CD8-positive, alpha-beta memory T cell (primary cell): ENCODE measurements at regions not wholly inside any gene's neighbourhood (a gene's known extent, or its start where the extent isn't known, plus 50 kb on each side); places are given as distances from the start of the nearest gene placed in this dataset.

ENCODE experiments used
- CTCF ChIA-PET: fragments of 350-600 bp; sonication (Branson Sonifier 250); formaldehyde crosslinking; loops from one replicate; lab custom pipeline; 2021; ENCODE audit warnings: antibody characterized with exemption; lab: Charles Lee
- POLR2A ChIA-PET: fragments of 350-600 bp; sonication (Branson Sonifier 250); formaldehyde crosslinking; loops from one replicate; lab custom pipeline; 2021; ENCODE audit warnings: antibody characterized with exemption; lab: Charles Lee
- DNase-seq, 5 donors: peaks; one replicate each; pipeline versions ENCODE4 v3.0.0 to v3.0.0-alpha.2; 2020 to 2022; ENCODE audit warnings: mixed read lengths in 1 of 5
- H3K27ac ChIP-seq: one replicate; pipeline ENCODE4 v1.7.0; 2013; ENCODE audit warnings: low read depth, mild to moderate bottlenecking, low read length, moderate library complexity
- H3K27me3 ChIP-seq: 2 replicates; pipeline ENCODE4 v1.7.0; 2013; ENCODE audit warnings: low read length, mild to moderate bottlenecking; ENCODE audit not compliant: insufficient read depth, poor library complexity, severe bottlenecking
- H3K36me3 ChIP-seq: 2 replicates; pipeline ENCODE4 v1.7.0; 2013; ENCODE audit warnings: mild to moderate bottlenecking, low read length, moderate library complexity; ENCODE audit not compliant: insufficient read depth
- H3K4me1 ChIP-seq: 2 replicates; pipeline ENCODE4 v1.7.0; 2013; ENCODE audit warnings: mild to moderate bottlenecking, low read length, moderate library complexity; ENCODE audit not compliant: insufficient read depth
- H3K4me3 ChIP-seq: 2 replicates; pipeline ENCODE4 v1.7.0; 2013; ENCODE audit warnings: mild to moderate bottlenecking, low read length
- H3K9me3 ChIP-seq: 2 replicates; pipeline ENCODE4 v1.7.0; 2013; ENCODE audit warnings: mild to moderate bottlenecking, low read length
- H3K27ac Mint-ChIP-seq, 8 donors: one replicate each; pipeline ENCODE4 v1.8.0; 2020 to 2021; ENCODE audit warnings: mixed read lengths in 8 of 8, mild to moderate bottlenecking in 6 of 8, inconsistent platforms in 3 of 8, moderate library complexity in 3 of 8
- H3K27me3 Mint-ChIP-seq, 2 donors: one replicate each; pipeline ENCODE4 v1.8.0; 2020 to 2021; ENCODE audit warnings: mixed read lengths in 2 of 2, mild to moderate bottlenecking in 1 of 2, moderate library complexity in 1 of 2
- H3K36me3 Mint-ChIP-seq, 3 donors: one replicate each; pipeline ENCODE4 v1.8.0; 2020 to 2021; ENCODE audit warnings: mixed read lengths in 3 of 3, inconsistent platforms in 1 of 3, mild to moderate bottlenecking in 1 of 3
- H3K4me1 Mint-ChIP-seq, 3 donors: one replicate each; pipeline ENCODE4 v1.8.0; 2020 to 2021; ENCODE audit warnings: mixed read lengths in 3 of 3, inconsistent platforms in 1 of 3, mild to moderate bottlenecking in 1 of 3
- H3K4me3 Mint-ChIP-seq, 7 donors: one replicate each; pipeline ENCODE4 v1.8.0; 2020 to 2021; ENCODE audit warnings: mixed read lengths in 7 of 7, mild to moderate bottlenecking in 6 of 7, moderate library complexity in 4 of 7, inconsistent platforms in 2 of 7
- H3K9me3 Mint-ChIP-seq, 5 donors: one replicate each; pipeline ENCODE4 v1.8.0; 2020 to 2022; ENCODE audit warnings: mixed read lengths in 5 of 5, mild to moderate bottlenecking in 3 of 5, moderate library complexity in 2 of 5, inconsistent platforms in 1 of 5

- Histone ChIP-seq H3K9me3 (no peaks in the 10 kb centered on the region), H3K4me3 (no peak overlapping the region), H3K4me1 (peaks cover 9% of the 10 kb centered on the region), H3K27ac (no peak overlapping the region), H3K36me3 (no peaks in the 10 kb centered on the region), H3K27me3 (no peaks in the 10 kb centered on the region)
- H3K4me1 Mint-ChIP-seq, result peaks cover 8 to 9% (median 8%) of the 10 kb centered on the region in 3 donors
- H3K9me3 Mint-ChIP-seq, result no peaks in the 10 kb centered on the region
- peak overlapping the region in 5 of 8 donors; percentile 29 to 85 (median 42) for H3K27ac Mint-ChIP-seq
- no peak overlapping the region for H3K4me3 Mint-ChIP-seq
- H3K27me3 Mint-ChIP-seq, result peaks cover 4 to 14% of the 10 kb centered on the region in 2 donors
- H3K36me3 Mint-ChIP-seq, result no peaks in the 10 kb centered on the region
- peak in 2 of 5 donors; percentile 13 to 27 for DNase-seq
- ChIA-PET CTCF (no interaction called here), POLR2A (no interaction called here)
Observed at GRCh38 chr20:59385038-59385437, 84.6 kb downstream of the EDN3 start.

DNA sequence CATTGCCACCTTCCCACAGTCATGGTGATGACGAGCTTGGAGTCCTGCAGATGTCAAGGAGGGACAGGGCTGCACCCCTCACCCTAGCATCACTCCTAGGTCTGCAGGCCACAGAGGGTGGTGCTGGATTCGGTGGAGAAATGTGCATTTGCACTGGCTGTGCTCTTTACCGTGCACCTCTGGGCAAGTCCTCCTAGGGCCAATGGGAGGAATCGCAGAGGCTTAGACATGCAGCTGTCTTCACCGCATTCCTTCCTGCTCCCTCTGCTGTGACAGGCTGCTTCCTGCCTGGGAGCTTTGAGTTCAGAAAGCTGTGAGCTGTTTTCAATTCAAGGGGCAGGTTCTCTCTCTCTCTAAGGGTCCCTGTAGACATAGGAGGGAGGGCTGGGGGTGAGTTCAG, 85.1 kb downstream of the EDN3 start:
- H3K27me3 Mint-ChIP-seq, result peaks cover 2 to 10% of the 10 kb centered on the region in 2 donors
- H3K9me3 ChIP-seq, result no peaks in the 10 kb centered on the region
- POLR2A ChIA-PET, result no interaction called here
- peaks cover 8 to 9% (median 8%) of the 10 kb centered on the region in 3 donors for H3K4me1 Mint-ChIP-seq
- no peak overlapping the region for H3K4me3 ChIP-seq
- H3K4me1 ChIP-seq, result peaks cover 9% of the 10 kb centered on the region
- CTCF ChIA-PET, result no interaction called here
- peak overlapping the region in 1 of 7 donors; percentile 32 for H3K4me3 Mint-ChIP-seq
- no peaks in the 10 kb centered on the region for H3K36me3 Mint-ChIP-seq
- peak in 3 of 5 donors; percentile 5 to 41 (median 23) for DNase-seq
- H3K9me3 Mint-ChIP-seq, result no peaks in the 10 kb centered on the region
- H3K36me3 ChIP-seq, result no peaks in the 10 kb centered on the region
- no peak overlapping the region for H3K27ac ChIP-seq
- peak overlapping the region in 5 of 8 donors; percentile 29 to 85 (median 42) for H3K27ac Mint-ChIP-seq
- H3K27me3 ChIP-seq, result no peaks in the 10 kb centered on the region

GRCh38 chr20:59386809-59387208, 86.4 kb downstream of the EDN3 start:
- Histone ChIP-seq H3K4me1 (peaks cover 9% of the 10 kb centered on the region), H3K27me3 (no peaks in the 10 kb centered on the region), H3K9me3 (no peaks in the 10 kb centered on the region), H3K36me3 (no peaks in the 10 kb centered on the region), H3K4me3 (no peak overlapping the region), H3K27ac (no peak overlapping the region)
- POLR2A ChIA-PET, result no interaction called here
- H3K9me3 Mint-ChIP-seq, result no peaks in the 10 kb centered on the region
- peak in 1 of 5 donors; percentile 10 for DNase-seq
- no peak overlapping the region for H3K27ac Mint-ChIP-seq
- H3K4me3 Mint-ChIP-seq, result no peak overlapping the region
- H3K27me3 Mint-ChIP-seq, result peaks cover 2 to 13% of the 10 kb centered on the region in 2 donors
- CTCF ChIA-PET, result interaction anchor here (1.2 kb wide), 1 partner anchor 24 kb away, joined by 3 read pairs; no protein-coding TSS in a partner anchor
- no peaks in the 10 kb centered on the region for H3K36me3 Mint-ChIP-seq
- H3K4me1 Mint-ChIP-seq, result peaks cover 8 to 9% (median 8%) of the 10 kb centered on the region in 3 donors

DNA sequence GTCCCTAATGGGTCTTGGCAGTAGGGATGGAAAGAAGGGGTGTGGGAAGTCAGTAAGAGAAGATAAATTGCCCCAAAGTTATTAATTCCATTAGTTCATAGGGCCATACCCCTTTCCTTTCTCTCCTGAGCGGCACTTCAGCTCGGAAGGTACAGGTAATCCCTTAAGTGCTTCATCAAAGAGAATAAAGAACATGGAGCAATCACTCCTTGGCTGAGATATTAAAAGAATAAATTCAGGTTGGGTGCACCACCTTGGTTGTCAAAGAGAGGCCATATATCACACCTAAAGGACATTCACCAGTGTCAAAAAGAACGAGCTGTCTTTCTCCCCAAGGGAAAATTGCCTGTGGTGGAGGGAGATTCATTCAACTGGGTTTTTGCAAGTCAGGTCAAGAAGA, 87.5 kb downstream of the EDN3 start:
- CTCF ChIA-PET, result interaction anchor here (0.9 to 1.2 kb wide), 2 partner anchors 23 to 300 kb away, joined by 3 read pairs; no protein-coding TSS in a partner anchor
- no peaks in the 10 kb centered on the region for H3K36me3 Mint-ChIP-seq
- peaks cover 9% of the 10 kb centered on the region for H3K4me1 ChIP-seq
- POLR2A ChIA-PET, result no interaction called here
- no peaks in the 10 kb centered on the region for H3K9me3 ChIP-seq
- H3K27me3 ChIP-seq, result no peaks in the 10 kb centered on the region
- H3K36me3 ChIP-seq, result no peaks in the 10 kb centered on the region
- H3K4me3 Mint-ChIP-seq, result no peak overlapping the region
- no peak overlapping the region for H3K4me3 ChIP-seq
- no peak for DNase-seq
- no peak overlapping the region for H3K27ac ChIP-seq
- H3K9me3 Mint-ChIP-seq, result no peaks in the 10 kb centered on the region
- H3K27ac Mint-ChIP-seq, result no peak overlapping the region
- peaks cover 8 to 9% (median 8%) of the 10 kb centered on the region in 3 donors for H3K4me1 Mint-ChIP-seq
- H3K27me3 Mint-ChIP-seq, result peaks cover 2 to 13% of the 10 kb centered on the region in 2 donors

GRCh38 chr20:59388402-59388801, 88.0 kb downstream of the EDN3 start:
- DNase-seq, result peak in 1 of 5 donors; percentile 10
- H3K4me1 Mint-ChIP-seq, result peaks cover 8 to 9% (median 8%) of the 10 kb centered on the region in 3 donors
- Histone ChIP-seq H3K27ac (no peak overlapping the region), H3K4me3 (no peak overlapping the region), H3K27me3 (no peaks in the 10 kb centered on the region), H3K36me3 (no peaks in the 10 kb centered on the region), H3K4me1 (peaks cover 9% of the 10 kb centered on the region), H3K9me3 (no peaks in the 10 kb centered on the region)
- H3K36me3 Mint-ChIP-seq, result no peaks in the 10 kb centered on the region
- no peak overlapping the region for H3K4me3 Mint-ChIP-seq
- no peaks in the 10 kb centered on the region for H3K9me3 Mint-ChIP-seq
- ChIA-PET POLR2A (no interaction called here), CTCF (interaction anchor here (0.9 kb wide), 1 partner anchor 300 kb away, joined by 3 read pairs; no protein-coding TSS in a partner anchor)
- peaks cover 5 to 13% of the 10 kb centered on the region in 2 donors for H3K27me3 Mint-ChIP-seq
- no peak overlapping the region for H3K27ac Mint-ChIP-seq

DNA sequence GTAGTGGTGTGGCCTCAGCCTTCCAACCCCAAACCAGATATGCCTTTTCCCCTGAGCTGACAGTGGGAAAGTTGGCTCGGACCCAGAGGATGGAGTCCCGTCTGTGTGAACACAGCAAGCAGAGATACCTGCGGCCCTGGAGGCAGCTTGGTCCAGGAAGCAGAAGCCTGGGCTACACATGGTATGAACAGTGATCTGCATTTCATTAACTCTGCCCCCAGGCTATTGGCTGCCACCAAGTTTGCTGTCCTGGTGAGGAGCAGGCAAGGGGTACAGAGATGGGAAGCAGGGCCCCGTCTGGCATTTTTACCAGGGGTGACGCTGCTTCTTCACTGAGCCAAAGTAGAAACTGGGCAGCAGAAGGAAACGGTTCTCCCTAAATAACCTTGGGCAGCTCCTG, 90.0 kb downstream of the EDN3 start:
- CTCF ChIA-PET, result no interaction called here
- H3K9me3 Mint-ChIP-seq, result no peaks in the 10 kb centered on the region
- no peak overlapping the region for H3K4me3 Mint-ChIP-seq

DNA sequence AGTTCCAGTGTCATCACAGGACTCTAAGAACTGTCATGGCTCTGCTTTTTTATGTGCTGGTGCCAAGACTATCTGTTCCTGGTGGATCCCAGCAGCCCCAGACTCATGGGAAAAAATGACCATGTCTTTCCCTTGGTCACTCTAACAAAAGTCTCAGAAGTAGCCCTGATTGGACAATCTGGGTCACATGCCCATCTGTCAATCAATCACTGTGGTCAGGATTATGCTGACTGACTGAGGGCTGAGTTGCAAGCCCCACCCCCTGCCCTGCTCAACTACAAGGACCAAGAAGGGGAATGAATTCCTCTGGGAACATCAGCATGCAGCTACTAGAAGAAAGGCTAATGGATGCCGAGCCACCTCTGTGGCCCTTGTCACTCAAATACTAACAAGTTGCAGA, 91.6 kb downstream of the EDN3 start:
- CTCF ChIA-PET, result no interaction called here
- H3K4me1 Mint-ChIP-seq, result no peaks in the 10 kb centered on the region
- POLR2A ChIA-PET, result no interaction called here
- H3K27me3 ChIP-seq, result no peaks in the 10 kb centered on the region
- no peak overlapping the region for H3K4me3 Mint-ChIP-seq
- H3K4me1 ChIP-seq, result no peaks in the 10 kb centered on the region
- no peaks in the 10 kb centered on the region for H3K36me3 ChIP-seq
- H3K9me3 Mint-ChIP-seq, result no peaks in the 10 kb centered on the region
- no peak overlapping the region for H3K27ac ChIP-seq
- H3K9me3 ChIP-seq, result no peaks in the 10 kb centered on the region
- H3K27me3 Mint-ChIP-seq, result peaks cover 19 to 21% of the 10 kb centered on the region in 2 donors
- no peaks in the 10 kb centered on the region for H3K36me3 Mint-ChIP-seq
- DNase-seq, result no peak
- no peak overlapping the region for H3K4me3 ChIP-seq
- H3K27ac Mint-ChIP-seq, result no peak overlapping the region

More for the DNA sequence above, 90.0 kb downstream of the EDN3 start:
- no peaks in the 10 kb centered on the region for H3K27me3 ChIP-seq
- POLR2A ChIA-PET, result no interaction called here
- no peak for DNase-seq
- no peaks in the 10 kb centered on the region for H3K36me3 ChIP-seq
- H3K4me1 ChIP-seq, result peaks cover 5% of the 10 kb centered on the region
- H3K4me3 ChIP-seq, result no peak overlapping the region
- no peak overlapping the region for H3K27ac ChIP-seq
- peaks cover 17 to 19% of the 10 kb centered on the region in 2 donors for H3K27me3 Mint-ChIP-seq
- no peaks in the 10 kb centered on the region for H3K9me3 ChIP-seq
- H3K4me1 Mint-ChIP-seq, result peaks cover 5 to 6% (median 5%) of the 10 kb centered on the region in 3 donors
- no peak overlapping the region for H3K27ac Mint-ChIP-seq
- no peaks in the 10 kb centered on the region for H3K36me3 Mint-ChIP-seq

DNA sequence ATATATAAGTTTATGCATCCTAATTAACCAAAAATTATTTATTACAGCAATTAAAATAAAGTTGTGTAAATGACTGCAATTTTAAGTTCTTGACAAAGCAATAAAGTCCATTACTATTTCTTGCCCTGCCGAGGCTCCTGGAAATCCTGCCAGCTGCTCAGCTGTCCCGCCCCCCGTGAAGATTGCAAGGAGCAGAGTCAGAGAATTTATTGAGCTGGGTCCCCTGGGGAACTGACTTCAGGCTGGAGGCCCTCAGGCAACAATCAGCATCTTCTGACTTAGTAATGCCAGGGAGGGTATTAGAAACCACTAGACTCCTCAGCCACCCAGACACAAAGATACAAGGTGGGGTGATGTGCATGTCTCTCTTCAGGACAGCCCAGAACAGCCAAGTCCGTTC, 92.3 kb downstream of the EDN3 start:
- H3K9me3 ChIP-seq, result no peaks in the 10 kb centered on the region
- H3K27me3 Mint-ChIP-seq, result peaks cover 19 to 21% of the 10 kb centered on the region in 2 donors
- POLR2A ChIA-PET, result no interaction called here
- H3K27ac Mint-ChIP-seq, result no peak overlapping the region
- no peaks in the 10 kb centered on the region for H3K4me1 Mint-ChIP-seq
- H3K9me3 Mint-ChIP-seq, result no peaks in the 10 kb centered on the region
- H3K27ac ChIP-seq, result no peak overlapping the region
- no peaks in the 10 kb centered on the region for H3K36me3 Mint-ChIP-seq
- CTCF ChIA-PET, result no interaction called here
- no peaks in the 10 kb centered on the region for H3K36me3 ChIP-seq
- no peaks in the 10 kb centered on the region for H3K4me1 ChIP-seq
- H3K27me3 ChIP-seq, result no peaks in the 10 kb centered on the region
- H3K4me3 Mint-ChIP-seq, result no peak overlapping the region
- DNase-seq, result no peak
- no peak overlapping the region for H3K4me3 ChIP-seq
